IMR-90 (cell line): ENCODE measurements at regions not wholly inside any gene's neighbourhood (a gene's known extent, or its start where the extent isn't known, plus 50 kb on each side); places are given as distances from the start of the nearest gene placed in this dataset.
"Not testable (repeated sequence)": the region's sequence is repeated elsewhere in the genome, so short reads cannot be mapped to it uniquely, and the experiment has no call there.

ENCODE experiments used
- MXI1 ChIP-seq: IDR thresholded peaks from 2 replicates; pipeline ENCODE4 v1.6.1; 2012; ENCODE audit warnings: low read depth, mild to moderate bottlenecking, low read length, moderate library complexity, borderline replicate concordance
- POLR2A ChIP-seq: IDR thresholded peaks from 2 replicates; pipeline ENCODE4 v1.6.1; 2012; ENCODE audit warnings: mild to moderate bottlenecking, low read depth, low read length
- SMC3 ChIP-seq: fragments of 150-350 bp; IDR thresholded peaks from 2 replicates; pipeline ENCODE4 v1.6.1; 2016; ENCODE audit warnings: low read depth, mild to moderate bottlenecking, antibody characterized with exemption, low read length, moderate library complexity
- TF ChIP-seq, protein P1 (sequence below): conservative IDR thresholded peaks from 2 replicates; pipeline ENCODE4 v1.5.1; 2012; ENCODE audit warnings: mild to moderate bottlenecking, low read depth, low read length, improper control_type of control experiment

DNA sequence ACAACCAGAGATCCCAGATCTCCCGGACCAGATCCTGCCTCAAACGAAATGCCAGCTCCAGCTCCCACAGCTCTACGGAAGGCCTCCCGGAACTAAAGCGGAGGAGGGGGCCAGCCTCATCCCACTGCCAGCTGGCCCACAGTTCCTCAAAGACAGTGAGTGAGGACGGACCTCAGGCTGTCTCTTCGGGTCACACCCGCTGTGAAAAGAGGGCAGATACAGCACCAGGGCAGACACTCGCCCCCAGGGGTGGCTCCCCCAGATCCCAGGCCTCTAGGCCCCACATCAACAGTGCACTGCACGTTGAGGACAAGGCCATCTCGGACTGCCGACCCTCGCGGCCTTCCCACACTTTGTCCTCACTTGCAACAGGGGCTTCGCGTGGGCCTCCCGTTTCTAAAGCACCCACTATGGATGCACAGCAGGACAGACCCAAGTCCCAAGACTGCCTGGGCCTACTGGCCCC is 148.3 kb upstream of the C1QTNF3 start:
- TF ChIP-seq, protein P1, sequence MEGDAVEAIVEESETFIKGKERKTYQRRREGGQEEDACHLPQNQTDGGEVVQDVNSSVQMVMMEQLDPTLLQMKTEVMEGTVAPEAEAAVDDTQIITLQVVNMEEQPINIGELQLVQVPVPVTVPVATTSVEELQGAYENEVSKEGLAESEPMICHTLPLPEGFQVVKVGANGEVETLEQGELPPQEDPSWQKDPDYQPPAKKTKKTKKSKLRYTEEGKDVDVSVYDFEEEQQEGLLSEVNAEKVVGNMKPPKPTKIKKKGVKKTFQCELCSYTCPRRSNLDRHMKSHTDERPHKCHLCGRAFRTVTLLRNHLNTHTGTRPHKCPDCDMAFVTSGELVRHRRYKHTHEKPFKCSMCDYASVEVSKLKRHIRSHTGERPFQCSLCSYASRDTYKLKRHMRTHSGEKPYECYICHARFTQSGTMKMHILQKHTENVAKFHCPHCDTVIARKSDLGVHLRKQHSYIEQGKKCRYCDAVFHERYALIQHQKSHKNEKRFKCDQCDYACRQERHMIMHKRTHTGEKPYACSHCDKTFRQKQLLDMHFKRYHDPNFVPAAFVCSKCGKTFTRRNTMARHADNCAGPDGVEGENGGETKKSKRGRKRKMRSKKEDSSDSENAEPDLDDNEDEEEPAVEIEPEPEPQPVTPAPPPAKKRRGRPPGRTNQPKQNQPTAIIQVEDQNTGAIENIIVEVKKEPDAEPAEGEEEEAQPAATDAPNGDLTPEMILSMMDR, result not testable (repeated sequence)
- not testable (repeated sequence) for TF ChIP-seq POLR2A, SMC3, MXI1
